Left ventricle myocardium inferior (tissue), 1 donor: ENCODE measurements at regions not wholly inside any gene's neighbourhood (a gene's known extent, or its start where the extent isn't known, plus 50 kb on each side); places are given as distances from the start of the nearest gene placed in this dataset.

Experiments used
- DNase-seq: peaks from one replicate; pipeline ENCODE4 v3.0.0-alpha.2; 2020
- H3K27ac ChIP-seq: fragments of 200-600 bp; replicated peaks from 2 replicates; pipeline ENCODE4 v1.8.0; 2021
- H3K27me3 ChIP-seq: fragments of 200-600 bp; 2 replicates; pipeline ENCODE4 v1.8.0; 2021; ENCODE audit warnings: low read depth
- H3K36me3 ChIP-seq: fragments of 200-600 bp; 2 replicates; pipeline ENCODE4 v1.8.0; 2021
- H3K4me1 ChIP-seq: fragments of 200-600 bp; 2 replicates; pipeline ENCODE4 v1.8.0; 2021
- H3K4me3 ChIP-seq: fragments of 200-600 bp; 2 replicates; pipeline ENCODE4 v1.8.0; 2021; ENCODE audit warnings: mild to moderate bottlenecking, moderate library complexity
- H3K9me3 ChIP-seq: fragments of 200-600 bp; replicated peaks from 2 replicates; pipeline ENCODE4 v1.8.0; 2021
- CTCF ChIP-seq: fragments of 200-600 bp; IDR thresholded peaks from 2 replicates; pipeline ENCODE4 v1.8.0; 2021; ENCODE audit warnings: antibody characterized with exemption, mild to moderate bottlenecking, borderline replicate concordance
- intact Hi-C: fragments of 100-400 bp; cut with micrococcal nuclease; formaldehyde crosslinking; loops from one replicate; pipeline ENCODE4 v1.11.0; 2022
- donor health status: DM: no; HTN: yes; CAD: no; lungs with severe emphysema.

- Histone ChIP-seq H3K27ac (no peak overlapping the region), H3K4me3 (no peak overlapping the region), H3K27me3 (peaks cover 98% of the 10 kb centered on the region), H3K4me1 (no peaks in the 10 kb centered on the region), H3K9me3 (no peaks in the 10 kb centered on the region), H3K36me3 (no peaks in the 10 kb centered on the region)
- intact Hi-C loops: no loop called here
- no peak for DNase-seq
- no peak for TF ChIP-seq CTCF
These were observed 205.9 kb downstream of the RPLP1 start for GRCh38 chr15:69658411-69658945.

- no peak for TF ChIP-seq CTCF
- Histone ChIP-seq H3K4me1 (peaks cover 3% of the 10 kb centered on the region), H3K36me3 (no peaks in the 10 kb centered on the region), H3K9me3 (no peaks in the 10 kb centered on the region), H3K27me3 (peaks cover 98% of the 10 kb centered on the region), H3K4me3 (no peak overlapping the region), H3K27ac (no peak overlapping the region)
- intact Hi-C loops: no loop called here
- DNase-seq: no peak
These were observed 206.9 kb downstream of the RPLP1 start for GRCh38 chr15:69659454-69660050.

GRCh38 chr15:69660114-69660513, 207.5 kb downstream of the RPLP1 start:
- Histone ChIP-seq H3K36me3 (no peaks in the 10 kb centered on the region), H3K27me3 (peaks cover 98% of the 10 kb centered on the region), H3K9me3 (no peaks in the 10 kb centered on the region), H3K4me1 (peaks cover 7% of the 10 kb centered on the region), H3K4me3 (no peak overlapping the region), H3K27ac (no peak overlapping the region)
- intact Hi-C loops: no loop called here
- DNase-seq: no peak
- TF ChIP-seq CTCF: no peak

GRCh38 chr15:69660658-69661405, 208.2 kb downstream of the RPLP1 start:
- Histone ChIP-seq H3K9me3 (no peaks in the 10 kb centered on the region), H3K36me3 (no peaks in the 10 kb centered on the region), H3K27ac (no peak overlapping the region), H3K4me3 (no peak overlapping the region), H3K27me3 (peaks cover 99% of the 10 kb centered on the region), H3K4me1 (peaks cover 12% of the 10 kb centered on the region)
- no peak for TF ChIP-seq CTCF
- intact Hi-C loops: no loop called here
- DNase-seq: no peak

- Histone ChIP-seq H3K27ac (no peak overlapping the region), H3K9me3 (no peaks in the 10 kb centered on the region), H3K4me1 (peaks cover 16% of the 10 kb centered on the region), H3K27me3 (peaks cover 99% of the 10 kb centered on the region), H3K36me3 (no peaks in the 10 kb centered on the region), H3K4me3 (no peak overlapping the region)
- no peak for DNase-seq
- intact Hi-C loops: no loop called here
- no peak for TF ChIP-seq CTCF
These were observed 208.8 kb downstream of the RPLP1 start for GRCh38 chr15:69661446-69661845.
